Transverse colon (tissue), 4 donors: ENCODE measurements at regions not wholly inside any gene's neighbourhood (a gene's known extent, or its start where the extent isn't known, plus 50 kb on each side); places are given as distances from the start of the nearest gene placed in this dataset.

Experiments used
- CTCF ChIP-seq, 5 experiments: fragments of 200-600 bp in 3 of 5; fragments of 450-650 bp in 2 of 5; sonication (generic) in 3 of 5; IDR thresholded peaks; 1 replicate in 2 of 5; 2 replicates in 3 of 5; pipeline ENCODE4 v1.5.1; 2016 to 2017; ENCODE audit warnings: antibody characterized with exemption in 5 of 5, inconsistent platforms in 3 of 5, mild to moderate bottlenecking in 2 of 5, moderate library complexity in 1 of 5
- EP300 ChIP-seq: sonication (generic); formaldehyde crosslinking; IDR thresholded peaks from one replicate; pipeline ENCODE4 v1.6.1; 2017; ENCODE audit warnings: antibody characterized with exemption, low read depth
- POLR2A ChIP-seq: fragments of 450-650 bp; IDR thresholded peaks from one replicate; pipeline ENCODE4 v1.6.1; 2016; ENCODE audit warnings: antibody characterized with exemption, mild to moderate bottlenecking, moderate library complexity
- POLR2AphosphoS5 ChIP-seq, 3 donors: sonication (generic); formaldehyde crosslinking; IDR thresholded peaks; one replicate each; pipeline ENCODE4 v1.6.1; 2016; ENCODE audit warnings: antibody characterized with exemption in 3 of 3

- TF ChIP-seq POLR2A (no peak), CTCF (IDR thresholded peaks at IDR 0.05) (no peak), EP300 (no peak), POLR2AphosphoS5 (IDR thresholded peaks at IDR 0.05) (no peak)
These were observed 189.9 kb downstream of the VRK1 start for GRCh38 chr14:96987086-96987474.
